Glomerular visceral epithelial cell (primary cell): ENCODE measurements at regions not wholly inside any gene's neighbourhood (a gene's known extent, or its start where the extent isn't known, plus 50 kb on each side); places are given as distances from the start of the nearest gene placed in this dataset.

ENCODE experiments used
- DNase-seq: peaks from one replicate; pipeline ENCODE4 v3.0.0-alpha.2; 2016; ENCODE audit errors: extremely low spot score

- DNase-seq = no peak
These were observed 99.5 kb upstream of the GATA6 start for GRCh38 chr18:22069916-22070315.

GRCh38 chr18:22073411-22073810 is 96.0 kb upstream of the GATA6 start:
- DNase-seq = no peak

GRCh38 chr18:22074282-22075070 is 94.9 kb upstream of the GATA6 start:
- no peak for DNase-seq

- DNase-seq = no peak
These were observed 89.4 kb upstream of the GATA6 start for GRCh38 chr18:22080035-22080434.

GRCh38 chr18:22082408-22082807 is 87.0 kb upstream of the GATA6 start:
- DNase-seq = no peak

GRCh38 chr18:22084547-22084946 is 84.8 kb upstream of the GATA6 start:
- peak; percentile 30 for DNase-seq

- no peak for DNase-seq
These were observed 82.4 kb upstream of the GATA6 start for GRCh38 chr18:22086973-22087372.

- no peak for DNase-seq
These were observed 81.4 kb upstream of the GATA6 start for GRCh38 chr18:22088029-22088428.

- DNase-seq = no peak
These were observed 80.3 kb upstream of the GATA6 start for GRCh38 chr18:22088996-22089640.

- DNase-seq = no peak
These were observed 78.0 kb upstream of the GATA6 start for GRCh38 chr18:22091341-22091740.

GRCh38 chr18:22093731-22094357 is 75.5 kb upstream of the GATA6 start:
- DNase-seq = no peak

GRCh38 chr18:22094358-22094734 is 75.0 kb upstream of the GATA6 start:
- DNase-seq = no peak

GRCh38 chr18:22098563-22098989 is 70.8 kb upstream of the GATA6 start:
- DNase-seq = no peak

GRCh38 chr18:22099925-22100324 is 69.5 kb upstream of the GATA6 start:
- no peak for DNase-seq

- no peak for DNase-seq
These were observed 67.7 kb upstream of the GATA6 start for GRCh38 chr18:22101731-22102130.

- no peak for DNase-seq
These were observed 66.3 kb upstream of the GATA6 start for GRCh38 chr18:22102953-22103646.

- DNase-seq = no peak
These were observed 65.8 kb upstream of the GATA6 start for GRCh38 chr18:22103647-22104031.

GRCh38 chr18:22106536-22107292 is 62.7 kb upstream of the GATA6 start:
- peak; percentile 12 for DNase-seq

- peak; percentile 12 for DNase-seq
These were observed 60.7 kb upstream of the GATA6 start for GRCh38 chr18:22108674-22109073.

- DNase-seq = no peak
These were observed 59.9 kb upstream of the GATA6 start for GRCh38 chr18:22109535-22109934.

GRCh38 chr18:22110461-22110924 is 58.9 kb upstream of the GATA6 start:
- DNase-seq = no peak

- no peak for DNase-seq
These were observed 57.2 kb upstream of the GATA6 start for GRCh38 chr18:22112215-22112614.
